ENCODE measurements at regions not wholly inside any gene's neighbourhood (a gene's known extent, or its start where the extent isn't known, plus 50 kb on each side); places are given as distances from the start of the nearest gene placed in this dataset.

- no CpG with 5 or more reads among the region's 3 CpGs for WGBS (ENCODE audit: insufficient coverage)
- TF ChIP-seq CTCF (IDR thresholded peaks at IDR 0.05) = no peak
- Mint-ChIP-seq H3K4me1 (peaks cover 2% of the 10 kb centered on the region), H3K36me3 (no peaks in the 10 kb centered on the region), H3K27ac (no peak overlapping the region), H3K27me3 (ENCODE audit: low read depth in 3 of 3) (no peaks in the 10 kb centered on the region), H3K9me3 (peaks cover 3 to 7% (median 7%) of the 10 kb centered on the region in 7 donors), H3K4me3 (no peak overlapping the region)
- Histone ChIP-seq H2AFZ (ENCODE audit: insufficient read depth, low read depth, low read length, poor library complexity, severe bottlenecking) (no peak overlapping the region), H3K36me3 (replicated peaks in 1 of 2; ENCODE audit: control insufficient read depth in 1 of 2, insufficient read depth in 2 of 2, low read length in 2 of 2) (no peaks in the 10 kb centered on the region), H3K27ac (ENCODE audit: low read depth in 1 of 2, low read length in 2 of 2) (no peak overlapping the region), H3K4me3 (replicated peaks in 1 of 3; ENCODE audit: low read depth in 2 of 3, low read length in 3 of 3) (no peak overlapping the region), H3K4me2 (replicated peaks; ENCODE audit: extremely low read depth, low read length, poor library complexity, severe bottlenecking) (no peak overlapping the region), H3K79me2 (ENCODE audit: insufficient read depth, low read length) (no peaks in the 10 kb centered on the region), H3K4me1 (ENCODE audit: control insufficient read depth in 1 of 2, insufficient read depth in 2 of 2, low read length in 2 of 2) (no peaks in the 10 kb centered on the region), H3K9me3 (replicated peaks in 1 of 2; ENCODE audit: control insufficient read depth in 1 of 2, insufficient read depth in 1 of 2, low read length in 2 of 2) (peaks cover 0 to 7% of the 10 kb centered on the region in 2 donors), H4K20me1 (ENCODE audit: insufficient read depth, low read length) (no peaks in the 10 kb centered on the region), H3K27me3 (ENCODE audit: control insufficient read depth in 2 of 2, insufficient read depth in 2 of 2, low read length in 2 of 2) (no peaks in the 10 kb centered on the region), H3K9ac (ENCODE audit: insufficient read depth, low read length, poor library complexity, severe bottlenecking) (no peak overlapping the region)
- no peak for DNase-seq
- intact Hi-C loops (cut with micrococcal nuclease) = no loop called here
Measured at GRCh38 chr17:52482271-52482670, 323.8 kb upstream of the CA10 start.

- H2AFZ ChIP-seq (ENCODE audit: insufficient read depth, low read depth, low read length, poor library complexity, severe bottlenecking) = no peak overlapping the region
- H3K9ac ChIP-seq (ENCODE audit: insufficient read depth, low read length, poor library complexity, severe bottlenecking) = no peak overlapping the region
- no peak for DNase-seq
- TF ChIP-seq CTCF (IDR thresholded peaks at IDR 0.05) = no peak
- Mint-ChIP-seq H3K4me3 (no peak overlapping the region), H3K9me3 (peaks cover 0 to 6% (median 0%) of the 10 kb centered on the region in 7 donors), H3K4me1 (no peaks in the 10 kb centered on the region), H3K36me3 (no peaks in the 10 kb centered on the region), H3K27me3 (ENCODE audit: low read depth in 3 of 3) (no peaks in the 10 kb centered on the region), H3K27ac (no peak overlapping the region)
- H3K79me2 ChIP-seq (ENCODE audit: insufficient read depth, low read length) = no peaks in the 10 kb centered on the region
- intact Hi-C loops (cut with micrococcal nuclease) = no loop called here
- H4K20me1 ChIP-seq (ENCODE audit: insufficient read depth, low read length) = no peaks in the 10 kb centered on the region
- H3K36me3 ChIP-seq (replicated peaks in 1 of 2; ENCODE audit: control insufficient read depth in 1 of 2, insufficient read depth in 2 of 2, low read length in 2 of 2) = no peaks in the 10 kb centered on the region
- H3K4me2 ChIP-seq (replicated peaks; ENCODE audit: extremely low read depth, low read length, poor library complexity, severe bottlenecking) = no peak overlapping the region
- no peak overlapping the region for H3K4me3 ChIP-seq (replicated peaks in 1 of 3; ENCODE audit: low read depth in 2 of 3, low read length in 3 of 3)
- WGBS (ENCODE audit: insufficient coverage) = 100% methylated on average over 5 of the region's 9 CpGs
- H3K9me3 ChIP-seq (replicated peaks in 1 of 2; ENCODE audit: control insufficient read depth in 1 of 2, insufficient read depth in 1 of 2, low read length in 2 of 2) = peaks cover 0 to 3% of the 10 kb centered on the region in 2 donors
- no peak overlapping the region for H3K27ac ChIP-seq (ENCODE audit: low read depth in 1 of 2, low read length in 2 of 2)
- no peaks in the 10 kb centered on the region for H3K4me1 ChIP-seq (ENCODE audit: control insufficient read depth in 1 of 2, insufficient read depth in 2 of 2, low read length in 2 of 2)
- H3K27me3 ChIP-seq (ENCODE audit: control insufficient read depth in 2 of 2, insufficient read depth in 2 of 2, low read length in 2 of 2) = no peaks in the 10 kb centered on the region
Measured at GRCh38 chr17:52477824-52478699, 319.5 kb upstream of the CA10 start.
